Activated naive CD4-positive, alpha-beta T cell treated with anti-CD3 and anti-CD28 coated beads, Interleukin-2, amount 10 ng/mL, durations not matched to agents 7 days and 5 days (primary cell): ENCODE measurements at regions not wholly inside any gene's neighbourhood (a gene's known extent, or its start where the extent isn't known, plus 50 kb on each side); places are given as distances from the start of the nearest gene placed in this dataset.

Experiments
- CTCF ChIA-PET: fragments of 350-600 bp; sonication (Branson Sonifier 250); formaldehyde crosslinking; loops from one replicate; lab custom pipeline; 2021; ENCODE audit warnings: antibody characterized with exemption; lab: Charles Lee
- DNase-seq: peaks from one replicate; pipeline ENCODE4 v3.0.0-alpha.2; 2020
- H3K27ac Mint-ChIP-seq: one replicate; pipeline ENCODE4 v1.8.0; 2021; ENCODE audit warnings: mild to moderate bottlenecking, moderate library complexity, mixed read lengths
- H3K27me3 Mint-ChIP-seq: one replicate; pipeline ENCODE4 v1.8.0; 2021; ENCODE audit warnings: mild to moderate bottlenecking, mixed read lengths
- H3K36me3 Mint-ChIP-seq: one replicate; pipeline ENCODE4 v1.8.0; 2021; ENCODE audit warnings: mixed read lengths
- H3K4me1 Mint-ChIP-seq: one replicate; pipeline ENCODE4 v1.8.0; 2021; ENCODE audit warnings: mixed read lengths
- H3K4me3 Mint-ChIP-seq: one replicate; pipeline ENCODE4 v1.8.0; 2021; ENCODE audit warnings: mild to moderate bottlenecking, moderate library complexity, mixed read lengths
- H3K9me3 Mint-ChIP-seq: one replicate; pipeline ENCODE4 v1.8.0; 2021; ENCODE audit warnings: mixed read lengths

GRCh38 chr2:59993726-59994125 lies 559.7 kb downstream of the BCL11A start:
- H3K4me1 Mint-ChIP-seq = no peaks in the 10 kb centered on the region
- H3K27ac Mint-ChIP-seq = no peak overlapping the region
- no peaks in the 10 kb centered on the region for H3K36me3 Mint-ChIP-seq
- H3K4me3 Mint-ChIP-seq = no peak overlapping the region
- CTCF ChIA-PET = interaction anchor here (1.1 kb wide), 1 partner anchor 10 kb away, joined by 3 read pairs; no protein-coding TSS in a partner anchor
- no peak for DNase-seq
- no peaks in the 10 kb centered on the region for H3K27me3 Mint-ChIP-seq
- H3K9me3 Mint-ChIP-seq = no peaks in the 10 kb centered on the region

GRCh38 chr2:59988341-59988740 lies 565.1 kb downstream of the BCL11A start:
- no peak for DNase-seq
- H3K36me3 Mint-ChIP-seq = no peaks in the 10 kb centered on the region
- H3K27me3 Mint-ChIP-seq = no peaks in the 10 kb centered on the region
- no peaks in the 10 kb centered on the region for H3K9me3 Mint-ChIP-seq
- H3K4me3 Mint-ChIP-seq = no peak overlapping the region
- CTCF ChIA-PET = no interaction called here
- no peak overlapping the region for H3K27ac Mint-ChIP-seq
- H3K4me1 Mint-ChIP-seq = no peaks in the 10 kb centered on the region

GRCh38 chr2:59986511-59986910 lies 566.9 kb downstream of the BCL11A start:
- Mint-ChIP-seq H3K27me3 (no peaks in the 10 kb centered on the region), H3K36me3 (no peaks in the 10 kb centered on the region), H3K4me3 (no peak overlapping the region), H3K9me3 (no peaks in the 10 kb centered on the region), H3K4me1 (no peaks in the 10 kb centered on the region), H3K27ac (no peak overlapping the region)
- CTCF ChIA-PET = no interaction called here
- DNase-seq = no peak

- no peak for DNase-seq
- Mint-ChIP-seq H3K9me3 (no peaks in the 10 kb centered on the region), H3K36me3 (no peaks in the 10 kb centered on the region), H3K4me3 (no peak overlapping the region), H3K4me1 (no peaks in the 10 kb centered on the region), H3K27me3 (no peaks in the 10 kb centered on the region), H3K27ac (no peak overlapping the region)
- CTCF ChIA-PET = no interaction called here
Observed at GRCh38 chr2:59985923-59986322, 567.5 kb downstream of the BCL11A start.

GRCh38 chr2:59974051-59974766 lies 579.2 kb downstream of the BCL11A start:
- H3K4me1 Mint-ChIP-seq = no peaks in the 10 kb centered on the region
- no peak overlapping the region for H3K27ac Mint-ChIP-seq
- DNase-seq = no peak
- CTCF ChIA-PET = no interaction called here
- no peak overlapping the region for H3K4me3 Mint-ChIP-seq
- H3K9me3 Mint-ChIP-seq = no peaks in the 10 kb centered on the region
- peaks cover 4% of the 10 kb centered on the region for H3K27me3 Mint-ChIP-seq
- no peaks in the 10 kb centered on the region for H3K36me3 Mint-ChIP-seq

GRCh38 chr2:59969161-59969560 lies 584.3 kb downstream of the BCL11A start:
- Mint-ChIP-seq H3K36me3 (no peaks in the 10 kb centered on the region), H3K27me3 (no peaks in the 10 kb centered on the region), H3K4me3 (no peak overlapping the region), H3K4me1 (no peaks in the 10 kb centered on the region), H3K27ac (no peak overlapping the region), H3K9me3 (no peaks in the 10 kb centered on the region)
- CTCF ChIA-PET = no interaction called here
- no peak for DNase-seq

- DNase-seq = no peak
- H3K36me3 Mint-ChIP-seq = no peaks in the 10 kb centered on the region
- H3K9me3 Mint-ChIP-seq = no peaks in the 10 kb centered on the region
- no peaks in the 10 kb centered on the region for H3K4me1 Mint-ChIP-seq
- no peak overlapping the region for H3K27ac Mint-ChIP-seq
- no peaks in the 10 kb centered on the region for H3K27me3 Mint-ChIP-seq
- CTCF ChIA-PET = no interaction called here
- H3K4me3 Mint-ChIP-seq = no peak overlapping the region
Observed at GRCh38 chr2:59968441-59968840, 585.0 kb downstream of the BCL11A start.

GRCh38 chr2:59967691-59968090 lies 585.8 kb downstream of the BCL11A start:
- CTCF ChIA-PET = no interaction called here
- Mint-ChIP-seq H3K27me3 (no peaks in the 10 kb centered on the region), H3K4me3 (no peak overlapping the region), H3K36me3 (no peaks in the 10 kb centered on the region), H3K9me3 (no peaks in the 10 kb centered on the region), H3K4me1 (no peaks in the 10 kb centered on the region), H3K27ac (no peak overlapping the region)
- DNase-seq = no peak

GRCh38 chr2:59963157-59963556 lies 590.3 kb downstream of the BCL11A start:
- no peak overlapping the region for H3K27ac Mint-ChIP-seq
- no peaks in the 10 kb centered on the region for H3K9me3 Mint-ChIP-seq
- CTCF ChIA-PET = no interaction called here
- H3K4me3 Mint-ChIP-seq = no peak overlapping the region
- no peak for DNase-seq
- no peaks in the 10 kb centered on the region for H3K27me3 Mint-ChIP-seq
- H3K4me1 Mint-ChIP-seq = no peaks in the 10 kb centered on the region
- H3K36me3 Mint-ChIP-seq = no peaks in the 10 kb centered on the region

GRCh38 chr2:59961746-59962145 lies 591.7 kb downstream of the BCL11A start:
- Mint-ChIP-seq H3K4me3 (no peak overlapping the region), H3K9me3 (no peaks in the 10 kb centered on the region), H3K36me3 (no peaks in the 10 kb centered on the region), H3K27ac (no peak overlapping the region), H3K4me1 (no peaks in the 10 kb centered on the region), H3K27me3 (no peaks in the 10 kb centered on the region)
- no peak for DNase-seq
- CTCF ChIA-PET = no interaction called here

- H3K4me1 Mint-ChIP-seq = no peaks in the 10 kb centered on the region
- CTCF ChIA-PET = no interaction called here
- H3K36me3 Mint-ChIP-seq = no peaks in the 10 kb centered on the region
- H3K27ac Mint-ChIP-seq = no peak overlapping the region
- H3K9me3 Mint-ChIP-seq = no peaks in the 10 kb centered on the region
- H3K4me3 Mint-ChIP-seq = no peak overlapping the region
- DNase-seq = no peak
- H3K27me3 Mint-ChIP-seq = no peaks in the 10 kb centered on the region
Observed at GRCh38 chr2:59959944-59960343, 593.5 kb downstream of the BCL11A start.

- H3K9me3 Mint-ChIP-seq = no peaks in the 10 kb centered on the region
- no peak for DNase-seq
- no peaks in the 10 kb centered on the region for H3K36me3 Mint-ChIP-seq
- H3K27ac Mint-ChIP-seq = no peak overlapping the region
- no peaks in the 10 kb centered on the region for H3K4me1 Mint-ChIP-seq
- H3K4me3 Mint-ChIP-seq = no peak overlapping the region
- H3K27me3 Mint-ChIP-seq = no peaks in the 10 kb centered on the region
- CTCF ChIA-PET = no interaction called here
Observed at GRCh38 chr2:59957504-59957903, 596.0 kb downstream of the BCL11A start.

GRCh38 chr2:59956981-59957380 lies 596.5 kb downstream of the BCL11A start:
- CTCF ChIA-PET = no interaction called here
- H3K27ac Mint-ChIP-seq = no peak overlapping the region
- H3K4me1 Mint-ChIP-seq = no peaks in the 10 kb centered on the region
- H3K27me3 Mint-ChIP-seq = no peaks in the 10 kb centered on the region
- H3K4me3 Mint-ChIP-seq = no peak overlapping the region
- no peak for DNase-seq
- H3K9me3 Mint-ChIP-seq = no peaks in the 10 kb centered on the region
- no peaks in the 10 kb centered on the region for H3K36me3 Mint-ChIP-seq

- Mint-ChIP-seq H3K36me3 (no peaks in the 10 kb centered on the region), H3K27me3 (no peaks in the 10 kb centered on the region), H3K4me3 (no peak overlapping the region), H3K9me3 (no peaks in the 10 kb centered on the region), H3K4me1 (no peaks in the 10 kb centered on the region), H3K27ac (no peak overlapping the region)
- no peak for DNase-seq
- CTCF ChIA-PET = no interaction called here
Observed at GRCh38 chr2:59947917-59948541, 605.4 kb downstream of the BCL11A start.

- no peaks in the 10 kb centered on the region for H3K27me3 Mint-ChIP-seq
- H3K27ac Mint-ChIP-seq = no peak overlapping the region
- no peaks in the 10 kb centered on the region for H3K36me3 Mint-ChIP-seq
- H3K4me3 Mint-ChIP-seq = no peak overlapping the region
- no peaks in the 10 kb centered on the region for H3K9me3 Mint-ChIP-seq
- DNase-seq = no peak
- CTCF ChIA-PET = no interaction called here
- no peaks in the 10 kb centered on the region for H3K4me1 Mint-ChIP-seq
Observed at GRCh38 chr2:59947209-59947608, 606.2 kb downstream of the BCL11A start.
